Myocyte (in vitro differentiated cells): ENCODE measurements at regions not wholly inside any gene's neighbourhood (a gene's known extent, or its start where the extent isn't known, plus 50 kb on each side); places are given as distances from the start of the nearest gene placed in this dataset.
A peak's percentile ranks its signal among the peaks of the same experiment; 100 is the strongest.
"Not testable (repeated sequence)": the region's sequence is repeated elsewhere in the genome, so short reads cannot be mapped to it uniquely, and the experiment has no call there.

Source experiments
- DNase-seq: peaks from one replicate; pipeline ENCODE4 v3.0.0-alpha.2; 2012; ENCODE audit warnings: low read depth

- no peak for DNase-seq
Observed at GRCh38 chr3:168977716-168978374, 685.7 kb downstream of the MECOM start.

DNA sequence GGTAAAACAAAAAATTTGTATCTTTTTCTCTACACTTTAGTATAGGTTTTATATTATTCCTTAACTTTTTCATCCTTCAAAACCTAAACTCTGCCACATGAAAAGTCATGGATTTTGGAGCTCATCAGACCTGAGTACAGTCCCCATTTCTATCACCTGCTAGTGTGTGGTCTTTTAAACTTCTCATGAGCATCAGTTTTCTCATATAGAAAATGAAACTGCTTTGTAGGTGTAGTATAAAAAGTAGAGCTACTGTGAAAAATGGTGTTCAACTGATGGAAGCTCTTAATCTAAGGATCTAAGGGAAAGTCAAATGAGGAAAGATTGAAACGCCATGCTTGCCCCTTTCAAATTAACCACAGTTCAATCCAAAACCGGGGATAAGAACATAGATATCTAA is 686.5 kb downstream of the MECOM start:
- DNase-seq = no peak

DNA sequence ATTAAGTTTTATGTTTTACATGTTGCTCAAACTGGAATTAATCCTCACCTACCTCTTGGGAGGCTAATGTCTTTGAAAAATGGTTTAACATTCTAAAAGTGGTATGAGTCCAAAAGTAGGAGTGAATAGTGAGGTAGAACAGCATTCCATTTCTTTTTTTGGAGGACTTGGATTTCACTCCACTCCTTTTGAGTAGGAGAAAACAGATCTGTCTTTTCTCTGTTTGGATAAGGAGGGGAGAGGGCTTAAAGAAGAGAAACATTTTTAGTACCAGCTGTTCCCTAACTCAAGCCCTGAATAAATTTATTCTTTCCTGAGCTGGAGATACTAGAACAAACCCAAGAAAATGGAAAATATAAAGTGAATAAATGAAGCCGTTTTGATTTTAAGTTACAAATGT is 687.9 kb downstream of the MECOM start:
- DNase-seq = peak; percentile 7

DNA sequence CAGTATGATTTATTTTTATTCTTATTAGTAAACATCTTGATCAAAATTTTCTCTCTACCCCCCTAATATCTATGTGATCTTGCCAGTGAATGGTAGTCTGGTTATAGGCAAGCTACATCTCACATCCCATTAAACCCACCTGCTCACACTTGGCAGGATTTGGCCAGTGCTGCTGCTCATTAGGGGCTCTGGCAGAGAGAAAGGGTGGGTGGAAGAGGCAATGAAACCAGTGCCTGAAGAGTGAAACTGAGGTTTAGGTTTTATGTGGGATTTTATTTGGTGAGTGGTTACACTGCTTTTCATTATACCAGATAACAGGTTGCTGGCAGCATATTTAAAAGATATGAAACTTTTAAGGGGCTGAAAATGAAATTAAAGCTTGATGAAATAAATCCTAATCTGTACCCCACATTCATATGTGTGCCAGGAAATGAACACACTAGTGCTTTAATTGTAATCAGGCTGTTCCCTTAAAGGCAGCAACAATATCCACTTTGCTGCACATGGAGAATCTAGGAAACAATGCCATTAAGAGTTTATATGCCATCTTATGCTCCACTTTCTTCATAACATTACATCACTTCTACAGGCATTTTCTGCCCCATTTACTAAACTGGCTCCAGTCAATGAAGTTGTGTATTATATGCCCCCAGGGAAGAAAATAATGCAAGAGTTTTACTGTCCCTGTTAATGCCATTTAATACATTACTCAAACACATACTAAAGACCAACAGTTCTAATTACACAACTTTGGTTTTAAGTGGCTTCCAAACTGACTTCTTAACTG is 688.7 kb downstream of the MECOM start:
- DNase-seq = no peak

DNA sequence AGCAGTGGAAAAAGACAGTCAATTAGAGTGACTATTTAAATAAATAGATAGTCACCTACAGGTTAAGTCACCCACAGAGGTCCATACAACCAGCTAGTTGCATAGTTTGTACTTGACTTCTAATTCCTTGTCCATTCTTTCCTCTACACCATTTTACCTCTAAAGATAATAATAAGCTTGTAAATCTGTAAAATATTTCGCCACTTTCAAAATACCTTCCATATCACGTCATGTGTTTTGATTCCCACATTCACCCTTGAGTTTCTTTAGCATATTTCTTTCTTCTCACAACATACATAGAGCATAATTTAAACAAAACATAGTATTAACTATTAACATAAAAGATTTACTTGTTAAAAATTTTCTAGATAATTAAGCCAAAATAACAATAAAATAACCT is 689.6 kb downstream of the MECOM start:
- DNase-seq = no peak

- no peak for DNase-seq
Observed at GRCh38 chr3:168973206-168973605, 690.3 kb downstream of the MECOM start.

DNA sequence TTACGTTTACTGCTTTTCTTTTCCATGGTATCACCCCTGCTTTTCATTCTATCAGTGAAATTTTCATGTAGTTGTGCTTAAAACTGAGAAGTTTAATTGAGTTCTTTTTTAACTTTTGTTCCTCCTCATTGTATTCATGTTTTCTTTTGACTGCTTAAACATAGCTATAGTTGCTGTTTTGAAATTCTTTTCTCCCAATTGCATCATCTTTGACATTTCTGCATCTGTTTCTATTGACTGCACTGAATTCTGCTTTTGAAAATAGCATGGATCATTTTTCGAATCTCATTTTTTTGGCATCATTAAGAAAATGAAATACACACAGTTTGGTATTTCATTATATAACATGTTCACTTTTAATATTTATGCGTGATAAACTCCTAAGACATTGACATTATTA is 694.9 kb downstream of the MECOM start:
- DNase-seq = no peak

DNA sequence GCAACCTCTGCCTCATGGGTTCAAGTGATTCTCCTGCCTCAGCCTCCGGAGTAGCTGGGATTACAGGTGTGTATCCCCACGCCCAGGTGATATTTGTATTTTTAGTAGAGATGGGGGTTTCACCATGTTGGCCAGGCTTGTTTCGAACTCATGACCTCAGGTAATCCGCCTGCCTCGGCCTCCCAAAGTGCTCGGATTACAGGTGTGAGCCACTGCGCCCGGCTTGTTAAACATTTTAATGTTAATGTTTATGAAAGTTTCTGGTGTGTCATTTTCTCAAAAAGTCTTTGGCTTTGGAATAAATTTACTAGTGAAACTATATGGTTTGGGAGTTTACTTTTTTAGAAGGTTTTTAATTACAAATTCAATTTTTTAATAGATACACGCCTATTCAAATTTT is 698.8 kb downstream of the MECOM start:
- DNase-seq = no peak

DNA sequence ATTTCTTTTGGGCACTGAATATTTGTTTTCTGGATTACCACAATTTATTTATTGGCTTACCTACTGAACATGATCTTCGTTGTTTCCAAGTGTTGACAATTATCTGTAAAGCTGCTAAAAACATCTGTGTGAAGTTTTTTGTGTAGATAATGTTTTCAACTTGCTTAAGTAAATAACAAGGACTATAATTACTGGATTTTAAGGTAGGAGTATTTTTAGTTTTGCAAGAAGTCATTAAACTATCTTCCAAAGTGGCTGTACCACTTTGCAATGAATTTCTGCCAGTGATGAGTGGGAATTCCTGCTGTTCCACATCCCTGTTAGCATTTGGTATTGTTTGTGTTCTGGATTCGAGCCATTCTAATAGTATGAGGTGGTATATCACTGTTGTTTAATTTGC is 702.2 kb downstream of the MECOM start:
- no peak for DNase-seq

- no peak for DNase-seq
Observed at GRCh38 chr3:168959731-168960130, 703.8 kb downstream of the MECOM start.

DNA sequence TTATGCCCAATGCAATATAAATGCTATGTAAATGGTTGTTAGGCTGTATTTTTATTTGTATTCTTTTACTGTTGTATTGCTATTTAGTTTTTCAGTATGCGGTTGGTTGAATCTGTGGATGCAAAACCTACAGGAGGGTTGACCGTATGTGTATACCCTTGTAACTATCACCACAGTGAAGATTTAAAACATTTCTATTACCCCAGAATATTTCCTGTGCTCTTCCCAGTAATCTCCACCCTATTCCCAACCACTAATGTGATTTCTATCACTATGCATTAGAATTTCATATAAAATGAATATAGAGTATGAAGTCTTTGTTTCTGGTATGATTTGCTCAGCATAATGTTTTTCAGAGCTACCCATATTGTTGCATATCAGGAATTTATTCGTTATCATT is 705.0 kb downstream of the MECOM start:
- DNase-seq = no peak

DNA sequence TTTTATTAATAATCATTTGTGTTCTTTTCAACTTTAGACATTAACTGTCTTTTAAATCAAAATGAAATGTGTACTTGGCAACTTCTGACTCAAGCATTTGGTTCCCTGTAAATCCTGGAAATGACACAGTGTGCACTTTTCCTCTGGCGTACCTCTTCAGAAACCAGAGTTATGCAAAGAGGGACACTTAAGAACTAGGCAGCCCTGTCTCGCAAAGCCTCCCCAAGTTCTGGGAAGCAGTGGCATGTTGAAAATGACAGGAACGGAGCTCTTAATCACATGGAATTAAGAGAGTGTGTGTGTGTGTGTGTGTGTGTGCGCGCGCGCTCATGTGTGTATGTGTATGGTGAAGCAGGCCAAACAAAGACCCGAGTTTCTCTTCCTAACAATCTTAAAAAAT is 707.4 kb downstream of the MECOM start:
- DNase-seq = no peak

DNA sequence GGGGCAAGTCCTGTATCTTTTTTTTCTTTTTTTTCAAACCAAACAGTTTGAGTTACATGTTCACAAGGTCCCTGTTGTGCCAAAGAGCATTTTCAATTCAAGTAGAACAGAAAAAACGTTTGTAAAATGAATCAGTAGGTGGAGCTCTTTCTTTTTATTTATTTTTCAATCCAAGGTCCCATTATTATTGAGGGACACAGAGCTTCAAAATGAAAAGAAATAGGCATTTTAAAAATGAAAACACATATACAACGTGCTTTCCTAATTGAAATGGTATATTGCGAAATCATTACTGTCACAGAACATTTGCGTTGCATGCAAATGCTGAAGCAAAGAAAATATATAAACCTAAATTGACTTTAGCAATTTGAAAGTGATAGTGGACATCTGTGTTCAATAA is 711.0 kb downstream of the MECOM start:
- peak; percentile 43 for DNase-seq

DNA sequence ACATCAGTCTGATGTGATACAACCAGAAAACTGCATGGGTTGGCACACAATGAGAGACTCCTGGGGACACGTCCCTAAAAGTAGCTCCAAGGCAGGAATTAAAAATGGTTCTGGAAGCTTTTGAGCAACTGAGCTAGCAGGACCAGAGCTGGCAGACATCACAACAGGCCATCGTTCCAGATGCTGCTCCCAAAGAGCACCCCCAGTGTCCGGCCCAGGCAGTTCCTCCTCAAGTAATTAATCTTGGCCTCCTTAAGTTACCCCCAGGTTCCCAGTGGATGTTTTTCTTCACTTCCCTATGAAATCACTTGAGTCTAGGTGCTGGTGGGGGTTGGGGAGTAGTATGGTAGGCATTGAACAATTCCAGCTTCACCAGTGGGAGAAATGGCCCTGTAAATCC is 711.6 kb downstream of the MECOM start:
- no peak for DNase-seq

GRCh38 chr3:168951368-168951767 is 712.1 kb downstream of the MECOM start:
- DNase-seq = no peak

DNA sequence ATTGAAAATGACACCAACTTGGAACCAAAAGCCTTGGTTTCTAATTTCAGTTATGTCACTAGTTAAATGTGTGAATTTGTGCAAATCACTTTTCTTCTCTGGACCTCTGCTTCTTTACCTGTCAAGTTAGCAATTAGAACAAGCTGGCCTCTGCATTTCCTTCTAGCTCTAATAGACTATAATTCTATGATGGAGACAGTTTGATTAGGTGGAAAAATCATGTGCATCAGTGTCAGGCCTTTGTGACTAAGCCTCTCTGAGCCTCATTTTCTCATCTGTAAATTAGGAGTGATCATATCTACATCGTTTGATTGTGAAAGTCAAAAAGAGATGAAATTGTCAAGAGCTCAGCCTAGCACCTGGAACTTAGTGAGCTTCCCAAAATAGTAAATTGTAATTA is 712.9 kb downstream of the MECOM start:
- DNase-seq = no peak

DNA sequence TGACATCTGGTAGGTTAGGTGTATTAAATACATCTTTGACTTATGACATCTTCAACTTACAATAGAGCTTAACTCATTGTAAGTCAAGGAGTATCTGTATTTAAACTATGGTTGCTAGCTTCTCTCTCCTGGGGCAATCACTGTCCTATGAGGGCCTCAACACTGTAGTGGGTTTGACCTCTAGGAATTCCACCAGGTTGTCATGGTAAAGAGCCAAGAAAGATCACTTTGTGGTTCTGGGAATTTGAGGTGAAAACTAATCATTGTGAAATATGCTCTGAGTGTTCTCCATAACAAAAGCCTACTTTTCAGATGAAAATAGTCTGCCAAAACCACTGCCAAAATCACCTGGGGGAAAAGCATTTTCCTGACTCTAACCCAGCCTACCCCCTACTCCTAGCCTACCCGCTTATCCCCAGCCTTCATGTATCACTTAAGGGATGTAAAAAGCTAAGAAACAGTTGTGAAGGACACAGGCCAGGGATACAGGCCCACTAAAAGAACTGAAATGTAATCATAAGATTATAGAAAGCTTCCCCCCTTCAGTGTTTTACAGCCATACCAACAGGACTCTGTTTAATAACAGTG is 723.8 kb downstream of the MECOM start:
- DNase-seq = no peak

GRCh38 chr3:168933614-168934013 is 729.9 kb downstream of the MECOM start:
- DNase-seq = peak; percentile 38

- not testable (repeated sequence) for DNase-seq
Observed at GRCh38 chr3:168929997-168930396, 733.5 kb downstream of the MECOM start.

DNA sequence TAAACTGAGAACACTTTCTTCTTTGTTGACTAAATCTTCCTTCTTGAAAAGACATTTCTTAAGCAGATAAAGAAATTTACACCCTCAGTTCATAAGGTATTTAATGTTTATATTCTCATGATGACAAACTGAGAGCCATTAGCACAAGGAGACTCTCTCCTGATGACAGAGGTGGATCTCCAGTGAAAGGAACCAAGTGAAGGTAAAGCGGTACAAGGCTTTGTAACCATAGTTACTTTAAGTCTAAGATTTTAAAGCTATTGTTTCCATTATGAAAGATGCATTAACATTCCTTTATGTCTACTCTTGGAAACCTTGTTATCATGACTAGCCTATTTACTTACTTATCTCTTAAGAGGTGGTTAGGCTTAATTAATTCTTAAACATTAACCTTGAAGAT is 737.1 kb downstream of the MECOM start:
- DNase-seq = no peak

- DNase-seq = no peak
Observed at GRCh38 chr3:168925568-168925967, 737.9 kb downstream of the MECOM start.

GRCh38 chr3:168914662-168915061 is 748.9 kb downstream of the MECOM start:
- no peak for DNase-seq

GRCh38 chr3:168909260-168909659 is 754.3 kb downstream of the MECOM start:
- no peak for DNase-seq
